Activated T-cell treated with anti-CD3 and anti-CD28 coated beads, Interleukin-2, amount 50 U/mL, for 1 hour (primary cell): ENCODE measurements at regions not wholly inside any gene's neighbourhood (a gene's known extent, or its start where the extent isn't known, plus 50 kb on each side); places are given as distances from the start of the nearest gene placed in this dataset.

Experiments
- DNase-seq: peaks from one replicate; pipeline ENCODE4 v3.0.0-alpha.2; 2020

- no peak for DNase-seq
Measured at GRCh38 chr15:96232335-96232734, 98.2 kb upstream of the NR2F2 start.

GRCh38 chr15:96234109-96234892 is 96.2 kb upstream of the NR2F2 start:
- DNase-seq, result no peak

- no peak for DNase-seq
Measured at GRCh38 chr15:96237002-96237401, 93.5 kb upstream of the NR2F2 start.

- no peak for DNase-seq
Measured at GRCh38 chr15:96242761-96243160, 87.7 kb upstream of the NR2F2 start.

GRCh38 chr15:96243701-96244100 is 86.8 kb upstream of the NR2F2 start:
- no peak for DNase-seq

- no peak for DNase-seq
Measured at GRCh38 chr15:96245252-96245651, 85.2 kb upstream of the NR2F2 start.

GRCh38 chr15:96246057-96246456 is 84.4 kb upstream of the NR2F2 start:
- DNase-seq, result no peak

- no peak for DNase-seq
Measured at GRCh38 chr15:96247621-96248305, 82.7 kb upstream of the NR2F2 start.

GRCh38 chr15:96252148-96252547 is 78.4 kb upstream of the NR2F2 start:
- DNase-seq, result no peak

- no peak for DNase-seq
Measured at GRCh38 chr15:96253006-96253747, 77.3 kb upstream of the NR2F2 start.

- DNase-seq, result no peak
Measured at GRCh38 chr15:96254173-96254572, 76.3 kb upstream of the NR2F2 start.

GRCh38 chr15:96255599-96255998 is 74.9 kb upstream of the NR2F2 start:
- DNase-seq, result no peak

- DNase-seq, result no peak
Measured at GRCh38 chr15:96261575-96262034, 68.9 kb upstream of the NR2F2 start.

GRCh38 chr15:96262097-96262496 is 68.4 kb upstream of the NR2F2 start:
- no peak for DNase-seq

GRCh38 chr15:96262549-96263489 is 67.7 kb upstream of the NR2F2 start:
- DNase-seq, result no peak

GRCh38 chr15:96264351-96264798 is 66.1 kb upstream of the NR2F2 start:
- DNase-seq, result no peak

- DNase-seq, result no peak
Measured at GRCh38 chr15:96264801-96265515, 65.5 kb upstream of the NR2F2 start.

GRCh38 chr15:96266456-96266855 is 64.0 kb upstream of the NR2F2 start:
- DNase-seq, result no peak

GRCh38 chr15:96267463-96267862 is 63.0 kb upstream of the NR2F2 start:
- DNase-seq, result no peak

GRCh38 chr15:96268442-96269204 is 61.9 kb upstream of the NR2F2 start:
- DNase-seq, result no peak

- DNase-seq, result no peak
Measured at GRCh38 chr15:96270581-96271172, 59.8 kb upstream of the NR2F2 start.
